Fibroblast of mammary gland (primary cell): ENCODE measurements at regions not wholly inside any gene's neighbourhood (a gene's known extent, or its start where the extent isn't known, plus 50 kb on each side); places are given as distances from the start of the nearest gene placed in this dataset.

Source experiments
- DNase-seq: peaks from one replicate; pipeline ENCODE4 v3.0.0-alpha.2; 2010; ENCODE audit warnings: low read depth
- H3K4me3 ChIP-seq: 2 replicates; pipeline ENCODE4 v1.5.1; 2011; ENCODE audit warnings: low read depth, mild to moderate bottlenecking, low read length, moderate library complexity; ENCODE audit not compliant: control insufficient read depth
- CTCF ChIP-seq: conservative IDR thresholded peaks from 2 replicates; pipeline ENCODE4 v1.5.1; 2011; ENCODE audit warnings: low read depth, low read length, inconsistent platforms; ENCODE audit not compliant: control insufficient read depth, insufficient read depth

GRCh38 chr1:5566924-5567323, 425.3 kb downstream of the NPHP4 start:
- H3K4me3 ChIP-seq: no peak overlapping the region
- DNase-seq: no peak
- TF ChIP-seq CTCF: no peak

GRCh38 chr1:5565281-5566125, 426.7 kb downstream of the NPHP4 start:
- H3K4me3 ChIP-seq: no peak overlapping the region
- TF ChIP-seq CTCF: no peak
- DNase-seq: no peak

GRCh38 chr1:5564578-5565257, 427.5 kb downstream of the NPHP4 start:
- DNase-seq: no peak
- TF ChIP-seq CTCF: no peak

GRCh38 chr1:5563861-5564577, 428.2 kb downstream of the NPHP4 start:
- TF ChIP-seq CTCF: no peak
- no peak overlapping the region for H3K4me3 ChIP-seq
- no peak for DNase-seq

More at GRCh38 chr1:5564578-5565257, 427.5 kb downstream of the NPHP4 start:
- no peak overlapping the region for H3K4me3 ChIP-seq

- no peak for TF ChIP-seq CTCF
- no peak overlapping the region for H3K4me3 ChIP-seq
Measured at GRCh38 chr1:5562769-5563168, 429.5 kb downstream of the NPHP4 start.

GRCh38 chr1:5562331-5562730, 429.9 kb downstream of the NPHP4 start:
- no peak overlapping the region for H3K4me3 ChIP-seq
- DNase-seq: no peak
- TF ChIP-seq CTCF: no peak

More at GRCh38 chr1:5562769-5563168, 429.5 kb downstream of the NPHP4 start:
- no peak for DNase-seq
